Panc1 (cell line): ENCODE measurements at regions not wholly inside any gene's neighbourhood (a gene's known extent, or its start where the extent isn't known, plus 50 kb on each side); places are given as distances from the start of the nearest gene placed in this dataset.

Experiments used
- ATAC-seq: fragments of 200-7000 bp; cut with Tn5 transposase; 2 replicates; pipeline ENCODE4 v1.9.1; 2020; ENCODE audit warnings: mild to moderate bottlenecking, moderate library complexity
- BruUV-seq: library from RNA; stranded (reverse); fragments of 400-500 nt; replicated peaks from 2 replicates; lab custom pipeline; 2021; lab: Mats Ljungman, UMichigan
- CTCF ChIA-PET: fragments of 300-600 bp; sonication (Branson Sonifier 250); formaldehyde crosslinking; loops from one replicate; lab custom pipeline; 2022; ENCODE audit warnings: antibody characterized with exemption; lab: Charles Lee
- POLR2A ChIA-PET: fragments of 300-600 bp; sonication (Branson Sonifier 250); formaldehyde crosslinking; loops from one replicate; lab custom pipeline; 2022; ENCODE audit warnings: antibody characterized with exemption; lab: Charles Lee
- DNase-seq: peaks from one replicate; pipeline ENCODE4 v3.0.0-alpha.2; 2010; ENCODE audit warnings: low read depth, low spot score
- H3K27ac ChIP-seq: 2 replicates; pipeline ENCODE4 v1.5.1; 2011; ENCODE audit warnings: mild to moderate bottlenecking, low read length, inconsistent platforms
- H3K27me3 ChIP-seq: fragments of 200-500 bp; sonication (Bioruptor generic); 2 replicates; pipeline ENCODE4 v1.6.0; 2014; ENCODE audit warnings: low read length, inconsistent platforms; ENCODE audit not compliant: control insufficient read depth, insufficient read depth
- H3K36me3 ChIP-seq: fragments of 200-500 bp; sonication (Bioruptor generic); 2 replicates; pipeline ENCODE4 v1.5.1; 2014; ENCODE audit warnings: inconsistent platforms, mild to moderate bottlenecking, low read length, moderate library complexity; ENCODE audit not compliant: control insufficient read depth, insufficient read depth
- H3K4me1 ChIP-seq: 2 replicates; pipeline ENCODE4 v1.5.1; 2011; ENCODE audit warnings: inconsistent platforms, mild to moderate bottlenecking, low read length, moderate library complexity; ENCODE audit not compliant: control insufficient read depth, insufficient read depth
- H3K4me3 ChIP-seq, 2 experiments: 2 replicates each; pipeline ENCODE4 v1.5.1; 2011 to 2012; ENCODE audit warnings: low read depth in 2 of 2, low read length in 2 of 2, mild to moderate bottlenecking in 2 of 2, inconsistent platforms in 1 of 2, moderate library complexity in 1 of 2
- H3K9me3 ChIP-seq: fragments of 200-500 bp; sonication (Bioruptor generic); 2 replicates; pipeline ENCODE4 v1.5.1; 2014; ENCODE audit warnings: low read depth, mild to moderate bottlenecking, inconsistent platforms, low read length, moderate library complexity; ENCODE audit not compliant: control insufficient read depth, insufficient read depth
- POLR2AphosphoS5 ChIP-seq: IDR thresholded peaks from 2 replicates; pipeline ENCODE4 v1.6.1; 2012; ENCODE audit warnings: mild to moderate bottlenecking, low read depth, low read length, moderate library complexity
- SIN3A ChIP-seq: IDR thresholded peaks from 2 replicates; pipeline ENCODE4 v1.6.1; 2012; ENCODE audit warnings: low read depth, mild to moderate bottlenecking, low read length, moderate library complexity, borderline replicate concordance; ENCODE audit not compliant: insufficient read depth
- TCF7L2 ChIP-seq: IDR thresholded peaks from 2 replicates; pipeline ENCODE4 v1.6.1; 2011; ENCODE audit warnings: mild to moderate bottlenecking, low read depth, low read length, inconsistent platforms
- in situ Hi-C: cut with HindIII; loops from 2 replicates; pipeline ENCODE4 v1.10.0; 2016; ENCODE audit warnings: low sequenced_read_pairs, low pct_unique_long_range_greater_than_20kb
- intact Hi-C: fragments of 100-400 bp; cut with micrococcal nuclease; formaldehyde crosslinking; loops from one replicate; pipeline ENCODE4 v1.10.0; 2022; ENCODE audit not compliant: unreplicated experiment
- TF ChIP-seq, protein P1 (sequence below), 2 experiments: IDR thresholded peaks; 2 replicates each; pipeline ENCODE4 v1.6.1; 2011 to 2012; ENCODE audit warnings: low read depth in 2 of 2, control low read depth in 1 of 2, low read length in 1 of 2, mild to moderate bottlenecking in 1 of 2, moderate library complexity in 1 of 2; ENCODE audit not compliant: insufficient read depth in 1 of 2
- TF ChIP-seq, protein P2 (sequence below): fragments of 450-650 bp; IDR thresholded peaks from 2 replicates; pipeline ENCODE4 v1.5.1; 2017; ENCODE audit warnings: mild to moderate bottlenecking

DNA sequence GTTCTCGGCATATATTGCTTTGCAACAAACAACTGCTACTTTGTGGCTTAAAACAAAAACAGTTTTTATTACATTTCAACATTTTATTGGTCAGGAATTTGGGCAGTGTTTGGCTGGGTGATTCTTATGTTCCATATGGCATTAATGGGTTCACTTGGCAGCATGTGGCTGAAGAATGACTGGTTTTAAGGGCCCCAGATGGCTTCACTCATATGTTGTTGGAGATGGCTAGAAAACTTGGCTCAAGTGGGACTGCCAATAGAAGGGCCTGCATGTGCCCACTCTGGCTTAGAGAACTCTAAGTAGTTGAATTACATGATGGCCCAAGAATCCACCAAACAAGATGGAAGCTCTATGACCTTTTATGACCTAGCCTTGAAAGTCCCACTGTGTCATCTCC, 86.1 kb downstream of the FASTKD2 start:
- no peaks in the 10 kb centered on the region for H3K9me3 ChIP-seq
- no peak for ATAC-seq
- in situ Hi-C loops (no loop called here), intact Hi-C loops (no loop called here)
- no peaks in the 10 kb centered on the region for H3K36me3 ChIP-seq
- no peak overlapping the region for H3K4me3 ChIP-seq
- TF ChIP-seq, protein P1, sequence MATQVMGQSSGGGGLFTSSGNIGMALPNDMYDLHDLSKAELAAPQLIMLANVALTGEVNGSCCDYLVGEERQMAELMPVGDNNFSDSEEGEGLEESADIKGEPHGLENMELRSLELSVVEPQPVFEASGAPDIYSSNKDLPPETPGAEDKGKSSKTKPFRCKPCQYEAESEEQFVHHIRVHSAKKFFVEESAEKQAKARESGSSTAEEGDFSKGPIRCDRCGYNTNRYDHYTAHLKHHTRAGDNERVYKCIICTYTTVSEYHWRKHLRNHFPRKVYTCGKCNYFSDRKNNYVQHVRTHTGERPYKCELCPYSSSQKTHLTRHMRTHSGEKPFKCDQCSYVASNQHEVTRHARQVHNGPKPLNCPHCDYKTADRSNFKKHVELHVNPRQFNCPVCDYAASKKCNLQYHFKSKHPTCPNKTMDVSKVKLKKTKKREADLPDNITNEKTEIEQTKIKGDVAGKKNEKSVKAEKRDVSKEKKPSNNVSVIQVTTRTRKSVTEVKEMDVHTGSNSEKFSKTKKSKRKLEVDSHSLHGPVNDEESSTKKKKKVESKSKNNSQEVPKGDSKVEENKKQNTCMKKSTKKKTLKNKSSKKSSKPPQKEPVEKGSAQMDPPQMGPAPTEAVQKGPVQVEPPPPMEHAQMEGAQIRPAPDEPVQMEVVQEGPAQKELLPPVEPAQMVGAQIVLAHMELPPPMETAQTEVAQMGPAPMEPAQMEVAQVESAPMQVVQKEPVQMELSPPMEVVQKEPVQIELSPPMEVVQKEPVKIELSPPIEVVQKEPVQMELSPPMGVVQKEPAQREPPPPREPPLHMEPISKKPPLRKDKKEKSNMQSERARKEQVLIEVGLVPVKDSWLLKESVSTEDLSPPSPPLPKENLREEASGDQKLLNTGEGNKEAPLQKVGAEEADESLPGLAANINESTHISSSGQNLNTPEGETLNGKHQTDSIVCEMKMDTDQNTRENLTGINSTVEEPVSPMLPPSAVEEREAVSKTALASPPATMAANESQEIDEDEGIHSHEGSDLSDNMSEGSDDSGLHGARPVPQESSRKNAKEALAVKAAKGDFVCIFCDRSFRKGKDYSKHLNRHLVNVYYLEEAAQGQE (IDR thresholded peaks at IDR 0.05; ENCODE audit: insufficient read depth in 1 of 2, low read depth in 2 of 2, low read length in 1 of 2), result no peak
- TF ChIP-seq TCF7L2 (no peak), SIN3A (no peak), POLR2AphosphoS5 (no peak)
- TF ChIP-seq, protein P2, sequence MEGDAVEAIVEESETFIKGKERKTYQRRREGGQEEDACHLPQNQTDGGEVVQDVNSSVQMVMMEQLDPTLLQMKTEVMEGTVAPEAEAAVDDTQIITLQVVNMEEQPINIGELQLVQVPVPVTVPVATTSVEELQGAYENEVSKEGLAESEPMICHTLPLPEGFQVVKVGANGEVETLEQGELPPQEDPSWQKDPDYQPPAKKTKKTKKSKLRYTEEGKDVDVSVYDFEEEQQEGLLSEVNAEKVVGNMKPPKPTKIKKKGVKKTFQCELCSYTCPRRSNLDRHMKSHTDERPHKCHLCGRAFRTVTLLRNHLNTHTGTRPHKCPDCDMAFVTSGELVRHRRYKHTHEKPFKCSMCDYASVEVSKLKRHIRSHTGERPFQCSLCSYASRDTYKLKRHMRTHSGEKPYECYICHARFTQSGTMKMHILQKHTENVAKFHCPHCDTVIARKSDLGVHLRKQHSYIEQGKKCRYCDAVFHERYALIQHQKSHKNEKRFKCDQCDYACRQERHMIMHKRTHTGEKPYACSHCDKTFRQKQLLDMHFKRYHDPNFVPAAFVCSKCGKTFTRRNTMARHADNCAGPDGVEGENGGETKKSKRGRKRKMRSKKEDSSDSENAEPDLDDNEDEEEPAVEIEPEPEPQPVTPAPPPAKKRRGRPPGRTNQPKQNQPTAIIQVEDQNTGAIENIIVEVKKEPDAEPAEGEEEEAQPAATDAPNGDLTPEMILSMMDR, result no peak
- H3K27me3 ChIP-seq, result no peaks in the 10 kb centered on the region
- no TSS peak for BruUV-seq
- DNase-seq, result no peak
- no peaks in the 10 kb centered on the region for H3K4me1 ChIP-seq
- CTCF ChIA-PET, result no interaction called here
- no peak overlapping the region for H3K27ac ChIP-seq
- POLR2A ChIA-PET, result no interaction called here

DNA sequence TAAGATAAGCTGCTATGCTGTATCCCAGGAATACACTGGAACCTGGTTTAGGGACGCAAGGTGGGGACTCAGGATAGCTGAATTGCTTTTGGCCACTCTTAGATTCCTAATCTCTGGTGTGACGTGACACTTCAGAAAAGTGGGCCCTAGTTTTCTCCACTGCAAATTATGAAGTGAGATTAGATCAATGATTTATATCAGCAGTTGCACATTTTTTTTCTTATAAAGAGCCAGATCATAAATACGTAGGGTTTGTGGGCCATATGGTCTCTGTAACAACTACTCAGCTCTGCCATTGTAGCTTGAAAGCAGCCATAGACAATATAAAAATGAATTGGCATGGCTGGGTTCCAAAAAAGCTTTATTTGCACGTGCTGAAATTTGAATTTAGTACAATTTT, 85.4 kb upstream of the CPO start:
- in situ Hi-C loops (no loop called here), intact Hi-C loops (no loop called here)
- H3K36me3 ChIP-seq, result no peaks in the 10 kb centered on the region
- BruUV-seq, result no TSS peak
- H3K4me1 ChIP-seq, result no peaks in the 10 kb centered on the region
- CTCF ChIA-PET, result no interaction called here
- POLR2A ChIA-PET, result interaction anchor here (0.7 kb wide), 1 partner anchor 671 kb away, joined by 4 read pairs; no protein-coding TSS in a partner anchor
- H3K4me3 ChIP-seq, result no peak overlapping the region
- ATAC-seq (no peak), DNase-seq (no peak)
- H3K27ac ChIP-seq, result no peak overlapping the region
- TF ChIP-seq, protein P2, result no peak
- TF ChIP-seq, protein P1 (IDR thresholded peaks at IDR 0.05; ENCODE audit: insufficient read depth in 1 of 2, low read depth in 2 of 2, low read length in 1 of 2), result no peak
- TF ChIP-seq SIN3A, result no peak
- no peak for TF ChIP-seq TCF7L2
- TF ChIP-seq POLR2AphosphoS5, result no peak
- no peaks in the 10 kb centered on the region for H3K27me3 ChIP-seq
- no peaks in the 10 kb centered on the region for H3K9me3 ChIP-seq
